Hepatocyte (in vitro differentiated cells): ENCODE measurements at regions not wholly inside any gene's neighbourhood (a gene's known extent, or its start where the extent isn't known, plus 50 kb on each side); places are given as distances from the start of the nearest gene placed in this dataset.
"Not testable (repeated sequence)": the region's sequence is repeated elsewhere in the genome, so short reads cannot be mapped to it uniquely, and the experiment has no call there.

Experiments used
- DNase-seq: peaks from one replicate; pipeline ENCODE4 v3.0.0-alpha.2; 2016; ENCODE audit warnings: low spot score
- H2AFZ ChIP-seq: fragments of 200-600 bp; sonication (generic); 2 replicates; pipeline ENCODE4 v1.6.0; 2016; ENCODE audit warnings: antibody characterized with exemption, mild to moderate bottlenecking
- H3K27ac ChIP-seq: fragments of 200-600 bp; sonication (generic); 2 replicates; pipeline ENCODE4 v1.5.1; 2016; ENCODE audit warnings: mild to moderate bottlenecking
- H3K27me3 ChIP-seq: fragments of 200-600 bp; sonication (generic); 2 replicates; pipeline ENCODE4 v1.6.1; 2016
- H3K36me3 ChIP-seq: fragments of 200-600 bp; sonication (generic); replicated peaks from 2 replicates; pipeline ENCODE4 v1.5.1; 2016; ENCODE audit warnings: low read depth; ENCODE audit not compliant: insufficient read depth
- H3K4me1 ChIP-seq: fragments of 200-600 bp; sonication (generic); 2 replicates; pipeline ENCODE4 v1.5.1; 2016; ENCODE audit warnings: mild to moderate bottlenecking, moderate library complexity; ENCODE audit not compliant: insufficient read depth
- H3K4me2 ChIP-seq: fragments of 200-600 bp; sonication (generic); 2 replicates; pipeline ENCODE4 v1.6.0; 2016
- H3K4me3 ChIP-seq: fragments of 200-600 bp; sonication (generic); 2 replicates; pipeline ENCODE4 v1.5.1; 2016; ENCODE audit warnings: mild to moderate bottlenecking
- H3K79me2 ChIP-seq: fragments of 200-600 bp; sonication (generic); 2 replicates; pipeline ENCODE4 v1.6.0; 2017; ENCODE audit warnings: mild to moderate bottlenecking
- H3K9me2 ChIP-seq: fragments of 200-600 bp; sonication (generic); replicated peaks from 2 replicates; pipeline ENCODE4 v1.6.0; 2017; ENCODE audit warnings: mild to moderate bottlenecking; ENCODE audit not compliant: insufficient read depth
- H3K9me3 ChIP-seq: fragments of 200-600 bp; sonication (generic); 2 replicates; pipeline ENCODE4 v1.5.1; 2016; ENCODE audit warnings: low read depth, mild to moderate bottlenecking
- H4K20me1 ChIP-seq: fragments of 200-600 bp; sonication (generic); 2 replicates; pipeline ENCODE4 v1.6.0; 2016; ENCODE audit warnings: mild to moderate bottlenecking; ENCODE audit not compliant: insufficient read depth, poor library complexity, severe bottlenecking
- EZH2 ChIP-seq: fragments of 200-600 bp; sonication (generic); IDR thresholded peaks from 2 replicates; pipeline ENCODE4 v1.6.1; 2016; ENCODE audit warnings: antibody characterized with exemption, mild to moderate bottlenecking, borderline replicate concordance
- EZH2phosphoT487 ChIP-seq: fragments of 200-600 bp; sonication (generic); IDR thresholded peaks from one replicate; pipeline ENCODE4 v1.6.1; 2018; ENCODE audit warnings: antibody characterized with exemption, mild to moderate bottlenecking, low read depth, moderate library complexity; ENCODE audit not compliant: unreplicated experiment, severe bottlenecking
- WGBS: methylation state at CpG from one replicate; pipeline ENCODE4 v1.1.6; 2016; ENCODE audit warnings: low lambda C conversion rate; ENCODE audit errors: missing lambda C conversion rate; 5-methylcytosine and 5-hydroxymethylcytosine counted together
- TF ChIP-seq, protein P1 (sequence below): fragments of 200-600 bp; sonication (generic); IDR thresholded peaks from 2 replicates; pipeline ENCODE4 v1.5.1; 2016; ENCODE audit warnings: antibody characterized with exemption, mild to moderate bottlenecking; ENCODE audit not compliant: poor library complexity

DNA sequence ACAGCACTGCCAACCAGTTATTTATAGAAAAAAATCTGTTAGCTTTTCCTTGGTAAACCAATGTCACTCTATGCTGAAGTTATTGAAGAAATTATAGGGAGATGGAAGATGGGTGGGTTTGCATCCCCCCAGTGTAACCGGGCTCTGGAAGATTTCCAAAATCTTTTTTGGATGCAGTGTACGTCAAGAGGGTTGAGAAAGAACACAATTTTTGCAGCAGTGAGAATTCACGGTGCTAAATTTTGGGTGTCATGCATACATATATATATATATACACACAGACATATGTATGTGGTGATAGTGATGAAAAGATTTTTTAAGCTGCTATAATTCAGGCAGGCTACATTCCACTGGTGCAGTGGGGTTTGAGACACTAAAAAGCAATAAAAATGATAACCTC lies 91.4 kb upstream of the MAGI3 start:
- Histone ChIP-seq H3K36me3 (no peaks in the 10 kb centered on the region), H3K27me3 (no peaks in the 10 kb centered on the region), H3K4me2 (no peak overlapping the region), H2AFZ (no peak overlapping the region), H3K9me2 (no peaks in the 10 kb centered on the region), H4K20me1 (no peaks in the 10 kb centered on the region), H3K4me1 (no peaks in the 10 kb centered on the region), H3K27ac (no peak overlapping the region), H3K4me3 (no peak overlapping the region), H3K79me2 (no peaks in the 10 kb centered on the region), H3K9me3 (no peaks in the 10 kb centered on the region)
- DNase-seq, result no peak
- TF ChIP-seq, protein P1, sequence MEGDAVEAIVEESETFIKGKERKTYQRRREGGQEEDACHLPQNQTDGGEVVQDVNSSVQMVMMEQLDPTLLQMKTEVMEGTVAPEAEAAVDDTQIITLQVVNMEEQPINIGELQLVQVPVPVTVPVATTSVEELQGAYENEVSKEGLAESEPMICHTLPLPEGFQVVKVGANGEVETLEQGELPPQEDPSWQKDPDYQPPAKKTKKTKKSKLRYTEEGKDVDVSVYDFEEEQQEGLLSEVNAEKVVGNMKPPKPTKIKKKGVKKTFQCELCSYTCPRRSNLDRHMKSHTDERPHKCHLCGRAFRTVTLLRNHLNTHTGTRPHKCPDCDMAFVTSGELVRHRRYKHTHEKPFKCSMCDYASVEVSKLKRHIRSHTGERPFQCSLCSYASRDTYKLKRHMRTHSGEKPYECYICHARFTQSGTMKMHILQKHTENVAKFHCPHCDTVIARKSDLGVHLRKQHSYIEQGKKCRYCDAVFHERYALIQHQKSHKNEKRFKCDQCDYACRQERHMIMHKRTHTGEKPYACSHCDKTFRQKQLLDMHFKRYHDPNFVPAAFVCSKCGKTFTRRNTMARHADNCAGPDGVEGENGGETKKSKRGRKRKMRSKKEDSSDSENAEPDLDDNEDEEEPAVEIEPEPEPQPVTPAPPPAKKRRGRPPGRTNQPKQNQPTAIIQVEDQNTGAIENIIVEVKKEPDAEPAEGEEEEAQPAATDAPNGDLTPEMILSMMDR, result no peak
- TF ChIP-seq EZH2 (no peak), EZH2phosphoT487 (no peak)
- 92% methylated on average over 3 of the region's 3 CpGs for WGBS

DNA sequence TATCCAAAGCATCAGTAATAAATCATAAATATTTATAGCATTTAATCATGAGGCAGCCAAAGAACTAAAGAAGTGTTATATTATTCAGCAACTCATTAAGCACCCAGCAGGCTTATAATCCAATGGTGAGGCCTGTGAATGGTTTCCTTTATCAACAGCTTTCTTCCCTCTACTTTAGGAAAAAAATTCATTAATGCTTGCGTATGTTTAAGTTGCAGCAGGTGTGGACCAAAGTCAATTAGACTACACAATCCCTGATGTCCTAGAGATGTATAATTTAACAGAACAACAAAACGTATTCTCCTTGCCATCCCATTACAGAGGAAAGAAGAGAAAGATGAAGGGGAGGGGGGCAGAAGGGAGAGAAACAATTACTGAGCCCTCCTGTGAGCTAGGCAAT lies 87.7 kb upstream of the MAGI3 start:
- TF ChIP-seq EZH2 (no peak), EZH2phosphoT487 (no peak)
- TF ChIP-seq, protein P1, result no peak
- H4K20me1 ChIP-seq, result no peaks in the 10 kb centered on the region
- no peaks in the 10 kb centered on the region for H3K9me3 ChIP-seq
- no peaks in the 10 kb centered on the region for H3K79me2 ChIP-seq
- no peak overlapping the region for H3K4me2 ChIP-seq
- no peak for DNase-seq
- H3K36me3 ChIP-seq, result no peaks in the 10 kb centered on the region
- H3K27me3 ChIP-seq, result no peaks in the 10 kb centered on the region
- H3K9me2 ChIP-seq, result no peaks in the 10 kb centered on the region
- H2AFZ ChIP-seq, result no peak overlapping the region
- H3K27ac ChIP-seq, result no peak overlapping the region
- 76% methylated on average over 2 of the region's 2 CpGs for WGBS
- no peak overlapping the region for H3K4me3 ChIP-seq
- no peaks in the 10 kb centered on the region for H3K4me1 ChIP-seq

DNA sequence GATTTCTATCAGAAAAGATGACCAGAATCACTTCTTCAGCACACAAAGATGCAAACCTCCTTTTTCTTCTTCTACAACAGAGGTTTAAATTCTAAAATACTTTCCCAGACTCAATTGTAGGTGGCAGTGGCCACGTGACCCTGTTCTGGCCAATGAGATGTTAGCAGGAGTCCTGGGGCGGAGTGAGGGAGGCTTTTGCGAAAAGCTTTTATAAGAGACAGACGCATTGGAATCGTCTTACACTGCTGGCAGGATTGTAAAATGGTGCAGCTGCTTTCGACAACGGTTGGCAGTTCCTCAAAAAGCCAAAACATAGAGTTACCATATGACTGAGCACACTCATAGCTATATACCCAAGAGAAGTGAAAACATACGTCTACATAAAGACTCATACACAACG lies 87.0 kb upstream of the MAGI3 start:
- no peak overlapping the region for H2AFZ ChIP-seq
- no peak overlapping the region for H3K27ac ChIP-seq
- DNase-seq, result no peak
- no peaks in the 10 kb centered on the region for H3K9me2 ChIP-seq
- no peak overlapping the region for H3K4me2 ChIP-seq
- H3K36me3 ChIP-seq, result no peaks in the 10 kb centered on the region
- 77% methylated on average over 9 of the region's 9 CpGs for WGBS
- no peak overlapping the region for H3K4me3 ChIP-seq
- no peaks in the 10 kb centered on the region for H3K27me3 ChIP-seq
- H3K4me1 ChIP-seq, result peaks cover 3% of the 10 kb centered on the region
- no peaks in the 10 kb centered on the region for H3K79me2 ChIP-seq
- no peaks in the 10 kb centered on the region for H4K20me1 ChIP-seq
- no peaks in the 10 kb centered on the region for H3K9me3 ChIP-seq
- TF ChIP-seq EZH2, result no peak
- no peak for TF ChIP-seq EZH2phosphoT487
- TF ChIP-seq, protein P1, result no peak

DNA sequence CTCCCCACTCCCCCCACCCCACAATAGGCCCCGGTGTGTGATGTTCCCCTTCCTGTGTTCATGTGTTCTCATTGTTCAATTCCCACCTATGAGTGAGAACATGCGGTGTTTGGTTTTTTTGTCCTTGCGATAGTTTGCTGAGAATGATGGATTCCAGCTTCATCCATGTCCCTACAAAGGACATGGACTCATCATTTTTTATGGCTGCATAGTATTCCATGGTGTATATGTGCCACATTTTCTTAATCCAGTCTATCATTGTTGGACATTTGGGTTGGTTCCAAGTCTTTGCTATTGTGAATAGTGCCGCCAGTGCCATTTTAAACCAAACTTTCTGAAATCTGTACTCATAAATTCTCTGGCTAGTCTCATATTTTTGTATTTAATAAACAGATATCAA lies 85.3 kb upstream of the MAGI3 start:
- not testable (repeated sequence) for H3K27me3 ChIP-seq, H3K4me3 ChIP-seq, H3K36me3 ChIP-seq, H3K27ac ChIP-seq, H3K9me2 ChIP-seq, H4K20me1 ChIP-seq, H3K4me1 ChIP-seq, H2AFZ ChIP-seq, DNase-seq, H3K4me2 ChIP-seq, H3K79me2 ChIP-seq, H3K9me3 ChIP-seq
- 99% methylated on average over 4 of the region's 4 CpGs for WGBS
